ENCODE measurements at regions not wholly inside any gene's neighbourhood (a gene's known extent, or its start where the extent isn't known, plus 50 kb on each side); places are given as distances from the start of the nearest gene placed in this dataset.

- TF ChIP-seq CTCF (IDR thresholded peaks at IDR 0.05) (no peak), POLR2A (IDR thresholded peaks at IDR 0.05) (no peak), EP300 (IDR thresholded peaks at IDR 0.05) (no peak)
Measured at GRCh38 chr7:25557379-25557917, 329.2 kb upstream of the NPVF start.
